ENCODE measurements at regions not wholly inside any gene's neighbourhood (a gene's known extent, or its start where the extent isn't known, plus 50 kb on each side); places are given as distances from the start of the nearest gene placed in this dataset.

GRCh38 chr6:97668716-97669115, 385.7 kb upstream of the MMS22L start:
- no peaks in the 10 kb centered on the region for H3K9me2 ChIP-seq (replicated peaks; ENCODE audit: control insufficient read depth, low read length)
- H3K79me2 ChIP-seq (ENCODE audit: control insufficient read depth, low read length) = no peaks in the 10 kb centered on the region
- no peaks in the 10 kb centered on the region for H3F3A ChIP-seq (ENCODE audit: control insufficient read depth, insufficient read depth)
- no peak overlapping the region for H3K4me3 ChIP-seq (ENCODE audit: low read length)
- no peaks in the 10 kb centered on the region for H3K4me1 ChIP-seq (ENCODE audit: control insufficient read depth, low read length)
- no peaks in the 10 kb centered on the region for H3K9me3 ChIP-seq (ENCODE audit: control insufficient read depth, insufficient read depth, low read length)
- H4K20me1 ChIP-seq (ENCODE audit: control insufficient read depth, insufficient read depth, low read depth, low read length) = no peaks in the 10 kb centered on the region
- no peak overlapping the region for H3K27ac ChIP-seq (ENCODE audit: low read depth, low read length)
- TF ChIP-seq CTCF (IDR thresholded peaks at IDR 0.05; ENCODE audit: low read depth, low read length, poor library complexity, severe bottlenecking) (no peak), EZH2phosphoT487 (IDR thresholded peaks at IDR 0.05; ENCODE audit: borderline replicate concordance, low read length) (no peak)
- no peaks in the 10 kb centered on the region for H3K36me3 ChIP-seq (ENCODE audit: control insufficient read depth, low read length)
- peaks cover 14% of the 10 kb centered on the region for H3K27me3 ChIP-seq (ENCODE audit: control insufficient read depth, low read length)
- H3K4me2 ChIP-seq (ENCODE audit: low read length) = no peak overlapping the region

- no peaks in the 10 kb centered on the region for H3K79me2 ChIP-seq (ENCODE audit: control insufficient read depth, low read length)
- H3K9me2 ChIP-seq (replicated peaks; ENCODE audit: control insufficient read depth, low read length) = no peaks in the 10 kb centered on the region
- H3K4me1 ChIP-seq (ENCODE audit: control insufficient read depth, low read length) = no peaks in the 10 kb centered on the region
- no peaks in the 10 kb centered on the region for H3F3A ChIP-seq (ENCODE audit: control insufficient read depth, insufficient read depth)
- TF ChIP-seq EZH2phosphoT487 (IDR thresholded peaks at IDR 0.05; ENCODE audit: borderline replicate concordance, low read length) (no peak), CTCF (IDR thresholded peaks at IDR 0.05; ENCODE audit: low read depth, low read length, poor library complexity, severe bottlenecking) (no peak)
- H3K27ac ChIP-seq (ENCODE audit: low read depth, low read length) = no peak overlapping the region
- H3K9me3 ChIP-seq (ENCODE audit: control insufficient read depth, insufficient read depth, low read length) = no peaks in the 10 kb centered on the region
- no peak overlapping the region for H3K4me3 ChIP-seq (ENCODE audit: low read length)
- no peak overlapping the region for H3K4me2 ChIP-seq (ENCODE audit: low read length)
- peaks cover 14% of the 10 kb centered on the region for H3K27me3 ChIP-seq (ENCODE audit: control insufficient read depth, low read length)
- H4K20me1 ChIP-seq (ENCODE audit: control insufficient read depth, insufficient read depth, low read depth, low read length) = no peaks in the 10 kb centered on the region
- no peaks in the 10 kb centered on the region for H3K36me3 ChIP-seq (ENCODE audit: control insufficient read depth, low read length)
These were observed 386.4 kb upstream of the MMS22L start for GRCh38 chr6:97669191-97670031.

- no peaks in the 10 kb centered on the region for H3F3A ChIP-seq (ENCODE audit: control insufficient read depth, insufficient read depth)
- H3K4me1 ChIP-seq (ENCODE audit: control insufficient read depth, low read length) = no peaks in the 10 kb centered on the region
- H3K4me2 ChIP-seq (ENCODE audit: low read length) = no peak overlapping the region
- no peak overlapping the region for H3K27ac ChIP-seq (ENCODE audit: low read depth, low read length)
- no peaks in the 10 kb centered on the region for H3K9me2 ChIP-seq (replicated peaks; ENCODE audit: control insufficient read depth, low read length)
- no peak overlapping the region for H3K4me3 ChIP-seq (ENCODE audit: low read length)
- no peaks in the 10 kb centered on the region for H3K79me2 ChIP-seq (ENCODE audit: control insufficient read depth, low read length)
- H3K27me3 ChIP-seq (ENCODE audit: control insufficient read depth, low read length) = peaks cover 3% of the 10 kb centered on the region; the same call in 1 of the 2 replicates
- no peaks in the 10 kb centered on the region for H4K20me1 ChIP-seq (ENCODE audit: control insufficient read depth, insufficient read depth, low read depth, low read length)
- TF ChIP-seq CTCF (IDR thresholded peaks at IDR 0.05; ENCODE audit: low read depth, low read length, poor library complexity, severe bottlenecking) (no peak), EZH2phosphoT487 (IDR thresholded peaks at IDR 0.05; ENCODE audit: borderline replicate concordance, low read length) (no peak)
- H3K36me3 ChIP-seq (ENCODE audit: control insufficient read depth, low read length) = no peaks in the 10 kb centered on the region
- no peaks in the 10 kb centered on the region for H3K9me3 ChIP-seq (ENCODE audit: control insufficient read depth, insufficient read depth, low read length)
These were observed 391.8 kb upstream of the MMS22L start for GRCh38 chr6:97674802-97675201.
